ENCODE measurements at regions not wholly inside any gene's neighbourhood (a gene's known extent, or its start where the extent isn't known, plus 50 kb on each side); places are given as distances from the start of the nearest gene placed in this dataset.

DNA sequence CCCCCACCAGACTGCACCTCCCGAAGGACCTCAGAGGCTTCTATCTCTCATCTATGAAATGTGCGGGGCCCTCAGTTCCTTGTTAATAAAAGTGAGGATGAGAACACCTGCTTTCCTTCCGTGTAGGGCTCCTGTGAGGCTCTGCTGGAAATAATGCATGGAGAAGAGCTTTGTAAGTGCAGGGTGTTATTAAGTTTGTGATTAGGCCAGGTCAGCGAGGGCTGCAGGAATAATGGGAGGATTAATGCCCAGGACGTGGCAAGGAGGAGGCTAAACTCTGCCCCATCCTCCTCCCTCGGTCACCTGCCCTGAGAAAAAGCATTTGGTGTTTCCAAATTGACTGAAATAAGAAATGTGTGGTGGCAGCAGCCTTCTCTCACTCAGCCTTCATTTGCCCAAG is 83.5 kb upstream of the HSPA9 start:
- ATAC-seq (ENCODE audit: low read depth) = no peak
- Histone ChIP-seq H4K20me1 (ENCODE audit: insufficient read depth, low read length) (peaks cover 4% of the 10 kb centered on the region), H4K5ac (ENCODE audit: low read depth, low read length) (no peak overlapping the region), H2BK15ac (ENCODE audit: low read depth, low read length) (no peak overlapping the region), H2BK120ac (ENCODE audit: low read depth, low read length) (no peak overlapping the region), H3K79me1 (ENCODE audit: low read depth in 1 of 2, low read length in 2 of 2) (no peaks in the 10 kb centered on the region), H4K8ac (ENCODE audit: low read depth in 2 of 2, low read length in 2 of 2) (no peak overlapping the region), H2AK5ac (ENCODE audit: low read depth, low read length) (no peak overlapping the region), H3K9ac (ENCODE audit: low read depth, low read length) (no peak overlapping the region), H3K14ac (replicated peaks; ENCODE audit: low read depth, low read length) (no peak overlapping the region), H3K27ac (ENCODE audit: insufficient read depth, low read length) (no peak overlapping the region), H2BK20ac (ENCODE audit: low read depth, low read length) (no peak overlapping the region), H4K91ac (ENCODE audit: insufficient read depth, low read depth, low read length) (no peak overlapping the region), H2AFZ (replicated peaks; ENCODE audit: low read length, poor library complexity) (no peak overlapping the region), H3K18ac (ENCODE audit: low read depth, low read length) (no peak overlapping the region), H2AK9ac (replicated peaks; ENCODE audit: low read depth, low read length, poor library complexity) (no peak overlapping the region), H3K4ac (ENCODE audit: low read depth, low read length) (no peak overlapping the region), H3K4me3 (ENCODE audit: insufficient read depth, low read depth, low read length) (no peak overlapping the region), H2BK5ac (ENCODE audit: low read depth, low read length, poor library complexity, severe bottlenecking) (no peak overlapping the region), H3K36me3 (ENCODE audit: control insufficient read depth, insufficient read depth, low read length) (no peaks in the 10 kb centered on the region), H3K9me1 (ENCODE audit: insufficient read depth, low read length) (no peaks in the 10 kb centered on the region), H3K4me1 (ENCODE audit: control insufficient read depth, insufficient read depth, low read length) (peaks cover 5% of the 10 kb centered on the region; the same call in 1 of the 2 replicates), H3K9me3 (ENCODE audit: control insufficient read depth, insufficient read depth, low read length) (no peaks in the 10 kb centered on the region), H3K56ac (ENCODE audit: extremely low read depth, insufficient read depth, low read length) (no peak overlapping the region), H3K27me3 (ENCODE audit: control insufficient read depth, insufficient read depth, low read length) (peaks cover 32% of the 10 kb centered on the region), H3K23ac (ENCODE audit: low read depth, low read length) (no peak overlapping the region), H3K4me2 (ENCODE audit: low read depth, low read length) (no peak overlapping the region)
- dilution Hi-C loops (cut with HindIII; ENCODE audit: low sequenced_read_pairs, unreplicated experiment) (no loop called here), in situ Hi-C loops (cut with MboI; ENCODE audit: low sequenced_read_pairs) (no loop called here), intact Hi-C loops (cut with micrococcal nuclease) (no loop called here)
- WGBS, 2 experiments (ENCODE audit: extremely low coverage in 2 of 2, insufficient read length in 1 of 2) = no CpG with 5 or more reads among the region's 6 CpGs
- no TSS peak for BruUV-seq (replicated peaks)
- CTCF ChIA-PET = no interaction called here
- POLR2A ChIA-PET (ENCODE audit: unreplicated experiment) = no interaction called here
- no peak for DNase-seq
- TF ChIP-seq, protein P1, sequence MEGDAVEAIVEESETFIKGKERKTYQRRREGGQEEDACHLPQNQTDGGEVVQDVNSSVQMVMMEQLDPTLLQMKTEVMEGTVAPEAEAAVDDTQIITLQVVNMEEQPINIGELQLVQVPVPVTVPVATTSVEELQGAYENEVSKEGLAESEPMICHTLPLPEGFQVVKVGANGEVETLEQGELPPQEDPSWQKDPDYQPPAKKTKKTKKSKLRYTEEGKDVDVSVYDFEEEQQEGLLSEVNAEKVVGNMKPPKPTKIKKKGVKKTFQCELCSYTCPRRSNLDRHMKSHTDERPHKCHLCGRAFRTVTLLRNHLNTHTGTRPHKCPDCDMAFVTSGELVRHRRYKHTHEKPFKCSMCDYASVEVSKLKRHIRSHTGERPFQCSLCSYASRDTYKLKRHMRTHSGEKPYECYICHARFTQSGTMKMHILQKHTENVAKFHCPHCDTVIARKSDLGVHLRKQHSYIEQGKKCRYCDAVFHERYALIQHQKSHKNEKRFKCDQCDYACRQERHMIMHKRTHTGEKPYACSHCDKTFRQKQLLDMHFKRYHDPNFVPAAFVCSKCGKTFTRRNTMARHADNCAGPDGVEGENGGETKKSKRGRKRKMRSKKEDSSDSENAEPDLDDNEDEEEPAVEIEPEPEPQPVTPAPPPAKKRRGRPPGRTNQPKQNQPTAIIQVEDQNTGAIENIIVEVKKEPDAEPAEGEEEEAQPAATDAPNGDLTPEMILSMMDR (conservative IDR thresholded peaks at IDR 0.05; ENCODE audit: low read depth, low read length) = no peak
- TF ChIP-seq MAZ (IDR thresholded peaks at IDR 0.05; ENCODE audit: borderline replicate concordance, low read depth, low read length) = no peak
- TF ChIP-seq RAD21 (IDR thresholded peaks at IDR 0.05; ENCODE audit: low read length) = no peak
- TF ChIP-seq, protein P2, sequence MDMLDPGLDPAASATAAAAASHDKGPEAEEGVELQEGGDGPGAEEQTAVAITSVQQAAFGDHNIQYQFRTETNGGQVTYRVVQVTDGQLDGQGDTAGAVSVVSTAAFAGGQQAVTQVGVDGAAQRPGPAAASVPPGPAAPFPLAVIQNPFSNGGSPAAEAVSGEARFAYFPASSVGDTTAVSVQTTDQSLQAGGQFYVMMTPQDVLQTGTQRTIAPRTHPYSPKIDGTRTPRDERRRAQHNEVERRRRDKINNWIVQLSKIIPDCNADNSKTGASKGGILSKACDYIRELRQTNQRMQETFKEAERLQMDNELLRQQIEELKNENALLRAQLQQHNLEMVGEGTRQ (IDR thresholded peaks at IDR 0.05; ENCODE audit: low read depth, low read length) = no peak
- TF ChIP-seq RCOR1 (IDR thresholded peaks at IDR 0.05; ENCODE audit: insufficient replicate concordance, low read length) = no peak
- TF ChIP-seq ELK1 (IDR thresholded peaks at IDR 0.05; ENCODE audit: borderline replicate concordance, low read depth, low read length) = no peak
- TF ChIP-seq MAFK (IDR thresholded peaks at IDR 0.05; ENCODE audit: low read depth, low read length) = no peak
- TF ChIP-seq MXI1 (IDR thresholded peaks at IDR 0.05; ENCODE audit: borderline replicate concordance, low read depth, low read length) = no peak
- no peak for TF ChIP-seq CEBPB (IDR thresholded peaks at IDR 0.05; ENCODE audit: low read depth, low read length)

All from IMR-90 (cell line).